ENCODE measurements at regions not wholly inside any gene's neighbourhood (a gene's known extent, or its start where the extent isn't known, plus 50 kb on each side); places are given as distances from the start of the nearest gene placed in this dataset.

- Mint-ChIP-seq H3K27ac (no peak overlapping the region), H3K27me3 (ENCODE audit: low read depth, poor library complexity) (no peaks in the 10 kb centered on the region), H3K9me3 (peaks cover 25% of the 10 kb centered on the region), H3K4me1 (no peaks in the 10 kb centered on the region), H3K36me3 (ENCODE audit: low read depth) (peaks cover 4% of the 10 kb centered on the region), H3K4me3 (no peak overlapping the region)
- no peak for TF ChIP-seq CTCF (IDR thresholded peaks at IDR 0.05)
- DNase-seq, result no peak
Measured at GRCh38 chr1:193489191-193489590, 302.8 kb upstream of the B3GALT2 start.

GRCh38 chr1:193487722-193488121 lies 301.3 kb upstream of the B3GALT2 start:
- H3K9me3 Mint-ChIP-seq, result peaks cover 25% of the 10 kb centered on the region
- DNase-seq, result no peak
- TF ChIP-seq CTCF (IDR thresholded peaks at IDR 0.05), result no peak
- no peak overlapping the region for H3K4me3 Mint-ChIP-seq
- no peak overlapping the region for H3K27ac Mint-ChIP-seq
- H3K36me3 Mint-ChIP-seq (ENCODE audit: low read depth), result peaks cover 4% of the 10 kb centered on the region
- H3K27me3 Mint-ChIP-seq (ENCODE audit: low read depth, poor library complexity), result no peaks in the 10 kb centered on the region
- H3K4me1 Mint-ChIP-seq, result peaks cover 3% of the 10 kb centered on the region

GRCh38 chr1:193486671-193487229 lies 300.3 kb upstream of the B3GALT2 start:
- H3K4me1 Mint-ChIP-seq, result peaks cover 10% of the 10 kb centered on the region
- no peak for TF ChIP-seq CTCF (IDR thresholded peaks at IDR 0.05)
- H3K9me3 Mint-ChIP-seq, result peaks cover 25% of the 10 kb centered on the region
- no peaks in the 10 kb centered on the region for H3K27me3 Mint-ChIP-seq (ENCODE audit: low read depth, poor library complexity)
- H3K27ac Mint-ChIP-seq, result no peak overlapping the region
- H3K36me3 Mint-ChIP-seq (ENCODE audit: low read depth), result peaks cover 4% of the 10 kb centered on the region
- DNase-seq, result no peak
- no peak overlapping the region for H3K4me3 Mint-ChIP-seq

GRCh38 chr1:193480755-193481154 lies 294.3 kb upstream of the B3GALT2 start:
- H3K9me3 Mint-ChIP-seq, result peaks cover 6% of the 10 kb centered on the region
- H3K36me3 Mint-ChIP-seq (ENCODE audit: low read depth), result no peaks in the 10 kb centered on the region
- H3K27me3 Mint-ChIP-seq (ENCODE audit: low read depth, poor library complexity), result no peaks in the 10 kb centered on the region
- H3K4me3 Mint-ChIP-seq, result no peak overlapping the region
- H3K27ac Mint-ChIP-seq, result no peak overlapping the region
- TF ChIP-seq CTCF (IDR thresholded peaks at IDR 0.05), result no peak
- peaks cover 16% of the 10 kb centered on the region for H3K4me1 Mint-ChIP-seq
- DNase-seq, result no peak

- Mint-ChIP-seq H3K4me1 (peaks cover 16% of the 10 kb centered on the region), H3K9me3 (no peaks in the 10 kb centered on the region)
- no peak for DNase-seq
Measured at GRCh38 chr1:193479187-193479586, 292.8 kb upstream of the B3GALT2 start.

More at GRCh38 chr1:193479187-193479586, 292.8 kb upstream of the B3GALT2 start:
- no peak overlapping the region for H3K27ac Mint-ChIP-seq
- no peak overlapping the region for H3K4me3 Mint-ChIP-seq
- H3K36me3 Mint-ChIP-seq (ENCODE audit: low read depth), result no peaks in the 10 kb centered on the region
- no peaks in the 10 kb centered on the region for H3K27me3 Mint-ChIP-seq (ENCODE audit: low read depth, poor library complexity)
- no peak for TF ChIP-seq CTCF (IDR thresholded peaks at IDR 0.05)
